Esophagus (tissue), 2 donors: ENCODE measurements at regions not wholly inside any gene's neighbourhood (a gene's known extent, or its start where the extent isn't known, plus 50 kb on each side); places are given as distances from the start of the nearest gene placed in this dataset.

ENCODE experiments used
- H3K27ac ChIP-seq, 2 donors: one replicate each; pipeline ENCODE4 v1.5.1; 2013; ENCODE audit warnings: low read depth in 2 of 2, mild to moderate bottlenecking in 2 of 2, inconsistent platforms in 1 of 2, low read length in 1 of 2, moderate library complexity in 1 of 2
- H3K27me3 ChIP-seq, 2 donors: one replicate each; pipeline ENCODE4 v1.6.1; 2013; ENCODE audit warnings: low read length in 2 of 2, control low read depth in 1 of 2, mild to moderate bottlenecking in 1 of 2; ENCODE audit not compliant: insufficient read depth in 2 of 2, control insufficient read depth in 1 of 2
- H3K36me3 ChIP-seq, 2 donors: one replicate each; pipeline ENCODE4 v1.6.1; 2013; ENCODE audit warnings: low read length in 1 of 2; ENCODE audit not compliant: control insufficient read depth in 2 of 2, insufficient read depth in 2 of 2
- H3K4me1 ChIP-seq, 2 donors: one replicate each; pipeline ENCODE4 v1.6.1; 2013; ENCODE audit warnings: low read length in 1 of 2; ENCODE audit not compliant: control insufficient read depth in 2 of 2, insufficient read depth in 2 of 2
- H3K4me3 ChIP-seq, 2 donors: one replicate each; pipeline ENCODE4 v1.5.1; 2013; ENCODE audit warnings: low read length in 2 of 2, mild to moderate bottlenecking in 2 of 2, low read depth in 1 of 2, moderate library complexity in 1 of 2
- H3K9me3 ChIP-seq, 2 donors: one replicate each; pipeline ENCODE4 v1.6.1; 2013; ENCODE audit warnings: mild to moderate bottlenecking in 2 of 2, low read depth in 1 of 2, low read length in 1 of 2, moderate library complexity in 1 of 2; ENCODE audit not compliant: control insufficient read depth in 2 of 2, insufficient read depth in 1 of 2
- WGBS, 2 donors: extraction: QIAGEN DNeasy Blood & Tissue Kit; methylation state at CpG; one replicate each; pipeline ENCODE4 v1.1.7; 2013; 5-methylcytosine and 5-hydroxymethylcytosine counted together
- donor health status: healthy with polysubstance abuse.
- donor health status: Bipolar disorder and iron deficiency.

GRCh38 chr12:77592836-77593235 is 237.9 kb upstream of the NAV3 start:
- Histone ChIP-seq H3K4me3 (no peak overlapping the region), H3K27ac (no peak overlapping the region), H3K36me3 (no peaks in the 10 kb centered on the region), H3K4me1 (peaks cover 0 to 3% of the 10 kb centered on the region in 2 donors), H3K9me3 (no peaks in the 10 kb centered on the region), H3K27me3 (no peaks in the 10 kb centered on the region)
- WGBS, 2 donors = 78 to 89% methylated on average over 2 of the region's 2 CpGs

- 76 to 82% methylated on average over 9 of the region's 9 CpGs for WGBS, 2 donors
- no peaks in the 10 kb centered on the region for H3K36me3 ChIP-seq
Measured at GRCh38 chr12:77591959-77592743, 238.5 kb upstream of the NAV3 start.

GRCh38 chr12:77590306-77590705 is 240.4 kb upstream of the NAV3 start:
- Histone ChIP-seq H3K27ac (no peak overlapping the region), H3K9me3 (no peaks in the 10 kb centered on the region), H3K36me3 (no peaks in the 10 kb centered on the region), H3K4me3 (no peak overlapping the region), H3K27me3 (no peaks in the 10 kb centered on the region), H3K4me1 (peaks cover 0 to 3% of the 10 kb centered on the region in 2 donors)
- 66 to 68% methylated on average over 4 of the region's 4 CpGs for WGBS, 2 donors

More at GRCh38 chr12:77591959-77592743, 238.5 kb upstream of the NAV3 start:
- Histone ChIP-seq H3K4me3 (no peak overlapping the region), H3K4me1 (peaks cover 0 to 3% of the 10 kb centered on the region in 2 donors), H3K27ac (no peak overlapping the region), H3K27me3 (no peaks in the 10 kb centered on the region), H3K9me3 (no peaks in the 10 kb centered on the region)

GRCh38 chr12:77584860-77585259 is 245.8 kb upstream of the NAV3 start:
- no peaks in the 10 kb centered on the region for H3K27me3 ChIP-seq
- H3K4me3 ChIP-seq = no peak overlapping the region
- H3K36me3 ChIP-seq = no peaks in the 10 kb centered on the region
- no peak overlapping the region for H3K27ac ChIP-seq
- no peaks in the 10 kb centered on the region for H3K9me3 ChIP-seq
- 72 to 75% methylated on average over 3 of the region's 3 CpGs for WGBS, 2 donors
- H3K4me1 ChIP-seq = no peaks in the 10 kb centered on the region

DNA sequence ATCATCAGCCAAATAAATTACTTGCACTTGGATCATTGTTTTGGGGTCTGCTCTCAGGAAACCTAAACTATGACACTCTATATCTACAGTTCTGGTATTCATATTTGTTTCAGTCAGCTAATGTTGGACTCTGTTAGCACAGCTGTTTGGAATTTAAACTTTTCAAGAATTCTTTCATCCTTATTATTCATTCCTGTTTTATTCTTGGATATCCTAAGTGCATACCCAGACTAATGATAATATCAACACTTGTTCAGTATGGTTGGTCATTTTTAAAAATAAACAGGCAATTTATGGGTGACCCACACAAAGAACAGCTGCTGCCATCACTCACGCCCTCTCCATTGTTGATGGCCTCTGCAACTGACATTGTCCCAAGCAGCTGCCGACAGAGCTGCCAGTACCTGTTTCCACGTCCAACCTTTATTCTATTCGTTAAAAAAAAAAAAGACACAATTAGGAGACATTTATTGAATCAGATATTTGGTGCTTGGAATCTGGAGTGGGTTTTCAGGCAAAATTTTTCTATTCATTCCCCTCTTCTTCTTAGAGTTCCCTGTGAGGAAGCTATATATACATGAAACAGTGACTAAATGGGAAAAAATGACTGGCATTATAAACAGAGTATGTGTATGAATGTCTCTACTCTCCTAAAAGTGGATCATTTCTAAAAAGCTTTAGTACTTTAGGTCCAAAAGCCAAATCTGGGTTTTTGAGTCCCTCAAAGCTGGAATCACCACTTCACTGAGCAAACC is 252.1 kb upstream of the NAV3 start:
- H3K4me1 ChIP-seq = no peaks in the 10 kb centered on the region
- 56% methylated on average over 4 of the region's 4 CpGs for WGBS, 2 donors
- no peaks in the 10 kb centered on the region for H3K36me3 ChIP-seq
- no peak overlapping the region for H3K27ac ChIP-seq
- H3K27me3 ChIP-seq = no peaks in the 10 kb centered on the region
- H3K9me3 ChIP-seq = no peaks in the 10 kb centered on the region
- no peak overlapping the region for H3K4me3 ChIP-seq

DNA sequence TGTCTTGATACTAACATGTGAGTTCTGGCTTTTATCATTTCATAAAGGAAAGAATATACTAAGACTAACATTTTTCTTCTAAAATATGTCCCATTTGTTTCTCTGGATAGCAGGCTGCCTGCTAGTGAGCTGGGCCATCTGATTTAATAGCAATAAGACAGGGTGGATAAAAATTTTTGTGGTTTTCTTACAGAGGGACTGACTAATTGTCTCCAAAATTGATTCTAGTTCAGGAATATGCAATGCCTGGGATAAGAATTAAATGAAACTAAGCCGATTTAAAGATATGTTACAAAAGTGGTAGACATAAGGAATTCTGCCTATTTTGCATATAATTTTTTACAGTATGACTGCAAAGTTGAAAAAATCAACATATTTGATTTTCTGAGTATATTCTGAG is 252.9 kb upstream of the NAV3 start:
- WGBS, 2 donors = 79 to 81% methylated on average over 1 of the region's 1 CpG
- H3K27me3 ChIP-seq = no peaks in the 10 kb centered on the region

DNA sequence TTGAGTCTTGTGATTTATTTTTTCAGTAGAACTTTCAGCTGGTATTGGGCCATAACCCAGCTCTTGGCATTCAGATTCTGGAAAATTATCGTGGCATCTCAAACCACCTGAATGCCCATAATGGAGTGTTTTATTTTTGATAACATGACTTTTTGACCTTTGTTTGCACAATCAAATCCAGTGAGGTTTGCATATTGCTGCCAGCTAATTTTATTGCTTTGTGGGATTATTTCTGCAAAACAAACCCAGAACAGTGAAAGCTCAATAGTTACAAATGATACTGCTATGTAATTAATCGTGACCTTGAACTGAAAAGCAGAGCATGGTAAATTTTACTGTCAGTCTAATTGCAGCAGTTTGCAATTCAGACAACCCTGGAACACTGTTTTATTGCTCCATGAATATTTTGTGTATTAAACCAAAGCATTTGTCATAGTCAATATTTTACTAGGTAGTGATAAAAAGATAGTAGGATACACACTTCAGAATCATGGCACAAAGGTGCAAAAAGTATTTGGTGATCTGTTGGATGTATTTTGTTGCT is 255.2 kb upstream of the NAV3 start:
- Histone ChIP-seq H3K4me1 (no peaks in the 10 kb centered on the region), H3K27ac (no peak overlapping the region), H3K9me3 (no peaks in the 10 kb centered on the region), H3K4me3 (no peak overlapping the region), H3K27me3 (no peaks in the 10 kb centered on the region), H3K36me3 (no peaks in the 10 kb centered on the region)
- 58 to 64% methylated on average over 2 of the region's 2 CpGs for WGBS, 2 donors

More for the DNA sequence above, 252.9 kb upstream of the NAV3 start:
- Histone ChIP-seq H3K9me3 (no peaks in the 10 kb centered on the region), H3K4me1 (no peaks in the 10 kb centered on the region), H3K27ac (no peak overlapping the region), H3K36me3 (no peaks in the 10 kb centered on the region), H3K4me3 (no peak overlapping the region)

GRCh38 chr12:77572371-77572770 is 258.3 kb upstream of the NAV3 start:
- Histone ChIP-seq H3K27me3 (no peaks in the 10 kb centered on the region), H3K4me3 (no peak overlapping the region), H3K4me1 (no peaks in the 10 kb centered on the region), H3K36me3 (no peaks in the 10 kb centered on the region), H3K27ac (no peak overlapping the region), H3K9me3 (no peaks in the 10 kb centered on the region)
- 72 to 84% methylated on average over 3 of the region's 3 CpGs for WGBS, 2 donors

- H3K27me3 ChIP-seq = no peaks in the 10 kb centered on the region
- no peak overlapping the region for H3K4me3 ChIP-seq
- no peak overlapping the region for H3K27ac ChIP-seq
- H3K36me3 ChIP-seq = no peaks in the 10 kb centered on the region
- no peaks in the 10 kb centered on the region for H3K9me3 ChIP-seq
- no peaks in the 10 kb centered on the region for H3K4me1 ChIP-seq
- WGBS, 2 donors = 93 to 94% methylated on average over 7 of the region's 7 CpGs
Measured at GRCh38 chr12:77571768-77572167, 258.9 kb upstream of the NAV3 start.
